K562 (cell line): ENCODE measurements at regions not wholly inside any gene's neighbourhood (a gene's known extent, or its start where the extent isn't known, plus 50 kb on each side); places are given as distances from the start of the nearest gene placed in this dataset.

ENCODE experiments used
- ATAC-seq: fragments of 200-7000 bp; cut with Tn5 transposase; 3 replicates; pipeline ENCODE4 v1.9.1; 2020; ENCODE audit warnings: moderate library complexity
- BruUV-seq: library from RNA; stranded (reverse); fragments of 400-500 nt; replicated peaks from 2 replicates; lab custom pipeline; 2021; lab: Mats Ljungman, UMichigan
- CTCF ChIA-PET: fragments of 300-600 bp; formaldehyde crosslinking; extraction: SDS; loops from one replicate; lab custom pipeline; 2021; ENCODE audit warnings: low intra/inter-chr PET ratio; lab: Yijun Ruan, JAX
- POLR2A ChIA-PET: fragments of 300-600, 350-650 bp; sonication (Branson Sonifier 250); formaldehyde crosslinking; extraction: SDS; loops from one replicate; lab custom pipeline; 2021; ENCODE audit warnings: antibody characterized with exemption, inconsistent platforms; lab: Yijun Ruan, JAX
- DNase-seq, 4 experiments: peaks; one replicate each; pipeline versions ENCODE4 v3.0.0 to v3.0.0-alpha.2; 2011 to 2018; ENCODE audit warnings: low spot score in 3 of 4, mixed read lengths in 3 of 4; ENCODE audit errors: extremely low read depth in 1 of 4
- FAIRE-seq: peaks from 2 replicates; lab custom pipeline; 2011; peaks lifted over from hg19 to GRCh38; lab: Jason Lieb, UNC
- H2AFZ ChIP-seq: 2 replicates; pipeline ENCODE4 v1.6.0; 2011; ENCODE audit warnings: low read depth, low read length, control low read depth, inconsistent platforms
- H3K27ac ChIP-seq: fragments of 200-600 bp; 3 replicates; pipeline ENCODE4 v1.8.0; 2011; ENCODE audit warnings: low read depth, mild to moderate bottlenecking, control low read depth, inconsistent platforms, low read length, moderate library complexity, mixed read lengths; ENCODE audit errors: extremely low read depth
- H3K27me3 ChIP-seq, 2 experiments: fragments of 300-600 bp in 1 of 2; 2 replicates in 1 of 2; 3 replicates in 1 of 2; pipeline versions ENCODE4 v1.6.0 to v1.8.0; 2011; ENCODE audit warnings: inconsistent platforms in 2 of 2, low read length in 2 of 2, mild to moderate bottlenecking in 1 of 2, mixed read lengths in 1 of 2, moderate library complexity in 1 of 2; ENCODE audit not compliant: control insufficient read depth in 2 of 2, insufficient read depth in 2 of 2
- H3K36me3 ChIP-seq: fragments of 300-600 bp; 3 replicates; pipeline ENCODE4 v1.8.0; 2011; ENCODE audit warnings: mild to moderate bottlenecking, low read length, inconsistent platforms; ENCODE audit not compliant: control insufficient read depth, insufficient read depth
- H3K4me1 ChIP-seq, 2 experiments: fragments of 200-600 bp in 1 of 2; replicated peaks in 1 of 2; 2 replicates in 1 of 2; 3 replicates in 1 of 2; pipeline versions ENCODE4 v1.5.1 to v1.8.0; 2011; ENCODE audit warnings: inconsistent platforms in 2 of 2, low read length in 2 of 2, mild to moderate bottlenecking in 1 of 2, mixed read lengths in 1 of 2, moderate library complexity in 1 of 2; ENCODE audit not compliant: control insufficient read depth in 2 of 2, insufficient read depth in 2 of 2
- H3K4me2 ChIP-seq: 2 replicates; pipeline ENCODE4 v1.6.1; 2011; ENCODE audit warnings: low read length, control low read depth, inconsistent platforms, mixed read lengths; ENCODE audit not compliant: insufficient read depth
- H3K4me3 ChIP-seq: fragments of 200-600 bp; sonication (generic), shearing (Covaris generic); 2 replicates; pipeline ENCODE4 v1.5.1; 2016; ENCODE audit warnings: control low read depth, inconsistent platforms
- H3K79me2 ChIP-seq: fragments of 200-600 bp; 3 replicates; pipeline ENCODE4 v1.8.0; 2011; ENCODE audit warnings: low read length, inconsistent platforms; ENCODE audit not compliant: control insufficient read depth, insufficient read depth
- H3K9ac ChIP-seq, 2 experiments: 2 replicates each; pipeline versions ENCODE4 v1.6.0 to v1.6.1; 2011; ENCODE audit warnings: low read depth in 2 of 2, low read length in 2 of 2, control low read depth in 1 of 2, inconsistent platforms in 1 of 2, mild to moderate bottlenecking in 1 of 2, mixed read lengths in 1 of 2; ENCODE audit not compliant: insufficient read depth in 1 of 2
- H3K9me1 ChIP-seq: one replicate; pipeline ENCODE4 v1.6.0; 2011; ENCODE audit warnings: inconsistent platforms, mild to moderate bottlenecking, low read length, moderate library complexity; ENCODE audit not compliant: control insufficient read depth, insufficient read depth
- H3K9me3 ChIP-seq: replicated peaks from 2 replicates; pipeline ENCODE4 v1.5.1; 2011; ENCODE audit warnings: low read depth, low read length, inconsistent platforms; ENCODE audit not compliant: control insufficient read depth, insufficient read depth
- H4K20me1 ChIP-seq: replicated peaks from 2 replicates; pipeline ENCODE4 v1.6.1; 2011; ENCODE audit warnings: low read length, inconsistent platforms, mixed read lengths; ENCODE audit not compliant: control insufficient read depth, insufficient read depth
- ATF2 ChIP-seq: sonication (generic); formaldehyde crosslinking; IDR thresholded peaks from 2 replicates; pipeline ENCODE4 v1.8.1; 2022; ENCODE audit warnings: missing genetic modification reagents
- CHD1 ChIP-seq: fragments of 200-600 bp; sonication (generic); IDR thresholded peaks from one replicate; pipeline ENCODE4 v1.6.1; 2012; ENCODE audit warnings: mild to moderate bottlenecking, moderate library complexity, low read length, inconsistent platforms
- CREBBP ChIP-seq: IDR thresholded peaks from one replicate; pipeline ENCODE4 v1.6.1; 2012; ENCODE audit warnings: low read depth, mild to moderate bottlenecking, control low read depth, inconsistent platforms, low read length
- HMGXB4 ChIP-seq: sonication (generic); formaldehyde crosslinking; IDR thresholded peaks from 2 replicates; pipeline ENCODE4 v1.8.1; 2023; ENCODE audit warnings: mild to moderate bottlenecking, missing genetic modification reagents
- KHSRP ChIP-seq: fragments of 450-650 bp; IDR thresholded peaks from 2 replicates; pipeline ENCODE4 v1.6.1; 2017
- MAZ ChIP-seq, 2 experiments: fragments of 450-650 bp in 1 of 2; sonication (generic) in 1 of 2; formaldehyde crosslinking; IDR thresholded peaks in 1 of 2; conservative IDR thresholded peaks in 1 of 2; 2 replicates each; pipeline versions ENCODE4 v1.4.0 to v1.5.0; 2020; ENCODE audit warnings: mild to moderate bottlenecking in 1 of 2, missing genetic modification reagents in 1 of 2
- MCM3 ChIP-seq: fragments of 450-650 bp; IDR thresholded peaks from 2 replicates; pipeline ENCODE4 v1.6.1; 2016
- RB1 ChIP-seq: fragments of 450-650 bp; IDR thresholded peaks from 2 replicates; pipeline ENCODE4 v1.6.1; 2017; ENCODE audit warnings: low read depth, mild to moderate bottlenecking
- RERE ChIP-seq: sonication (generic); formaldehyde crosslinking; IDR thresholded peaks from 2 replicates; pipeline ENCODE4 v1.8.0; 2023; ENCODE audit warnings: missing genetic modification reagents, mild to moderate bottlenecking, borderline replicate concordance
- TSHZ1 ChIP-seq: fragments of 250-450 bp; sonication (Bioruptor Pico); IDR thresholded peaks from 2 replicates; pipeline ENCODE4 v1.4.0; 2020; ENCODE audit warnings: mild to moderate bottlenecking, moderate library complexity
- ZNF232 ChIP-seq: sonication (generic); formaldehyde crosslinking; IDR thresholded peaks from 2 replicates; pipeline ENCODE4 v1.8.0; 2022; ENCODE audit warnings: mild to moderate bottlenecking, missing genetic modification reagents
- ZNF77 ChIP-seq: fragments of 250-450 bp; sonication (Bioruptor Pico); IDR thresholded peaks from 2 replicates; pipeline ENCODE4 v1.5.0; 2020
- WGBS: fragments of 100-300 bp; shearing (Covaris generic); methylation state at CpG from one replicate; pipeline ENCODE4 v1.1.6; 2016; ENCODE audit warnings: low coverage, mixed read lengths; ENCODE audit not compliant: insufficient coverage; ENCODE audit errors: missing lambda C conversion rate; 5-methylcytosine and 5-hydroxymethylcytosine counted together
- in situ Hi-C: fragments of 300-500 bp; cut with MboI; formaldehyde crosslinking; loops from 4 replicates; pipeline ENCODE4 v1.15.0; 2018; ENCODE audit warnings: inconsistent platforms, mixed read lengths
- intact Hi-C: fragments of 100-400 bp; cut with micrococcal nuclease; formaldehyde crosslinking; loops from 2 replicates; pipeline ENCODE4 v1.14.2; 2022

- POLR2A ChIA-PET: no interaction called here
- in situ Hi-C loops: no loop called here
- TF ChIP-seq KHSRP (no peak), ZNF77 (CRISPR knock-in tag) (no peak), HMGXB4 (CRISPR knock-in tag) (no peak), ATF2 (no peak), MCM3 (no peak), CREBBP (no peak), MAZ (CRISPR knock-in tag; conservative IDR thresholded peaks at IDR 0.05 in 1 of 2, IDR thresholded peaks at IDR 0.05 in 1 of 2) (no peak), RB1 (no peak), ZNF232 (CRISPR knock-in tag) (no peak), TSHZ1 (CRISPR knock-in tag) (no peak), RERE (CRISPR knock-in tag) (no peak), CHD1 (no peak)
Measured at GRCh38 chr13:72489751-72490150, 237.7 kb downstream of the MZT1 start.

More at GRCh38 chr13:72489751-72490150, 237.7 kb downstream of the MZT1 start:
- Histone ChIP-seq H3K36me3 (no peaks in the 10 kb centered on the region), H3K4me3 (no peak overlapping the region), H3K27ac (no peak overlapping the region), H2AFZ (no peak overlapping the region), H3K4me1 (no peaks in the 10 kb centered on the region), H3K9me3 (no peaks in the 10 kb centered on the region), H3K9me1 (no peaks in the 10 kb centered on the region), H3K4me2 (no peak overlapping the region), H3K9ac (no peak overlapping the region), H4K20me1 (no peaks in the 10 kb centered on the region), H3K27me3 (no peaks in the 10 kb centered on the region), H3K79me2 (no peaks in the 10 kb centered on the region)
- no peak for ATAC-seq
- 0% methylated on average over 4 of the region's 4 CpGs for WGBS
- no peak for DNase-seq
- BruUV-seq: no TSS peak
- no peak for FAIRE-seq
- CTCF ChIA-PET: no interaction called here
- intact Hi-C loops: no loop called here
